Activated CD4-positive, alpha-beta T cell treated with anti-CD3 and anti-CD28 coated beads for 36 hours (primary cell): ENCODE measurements at regions not wholly inside any gene's neighbourhood (a gene's known extent, or its start where the extent isn't known, plus 50 kb on each side); places are given as distances from the start of the nearest gene placed in this dataset.

ENCODE experiments used
- ATAC-seq: fragments of 200-7000 bp; cut with Tn5 transposase; one replicate; pipeline ENCODE4 v1.10.0; 2021; ENCODE audit warnings: mild to moderate bottlenecking, moderate library complexity
- CTCF ChIA-PET: fragments of 350-600 bp; sonication (Branson Sonifier 250); formaldehyde crosslinking; loops from one replicate; lab custom pipeline; 2021; ENCODE audit warnings: antibody characterized with exemption; lab: Charles Lee
- POLR2A ChIA-PET: fragments of 350-600 bp; sonication (Branson Sonifier 250); formaldehyde crosslinking; loops from one replicate; lab custom pipeline; 2021; ENCODE audit warnings: antibody characterized with exemption, inconsistent platforms; lab: Charles Lee
- DNase-seq: peaks from one replicate; pipeline ENCODE4 v3.0.0-alpha.2; 2020
- H3K27ac Mint-ChIP-seq: one replicate; pipeline ENCODE4 v1.8.0; 2021; ENCODE audit warnings: mixed read lengths
- H3K27me3 Mint-ChIP-seq: one replicate; pipeline ENCODE4 v1.8.0; 2021; ENCODE audit warnings: mixed read lengths
- H3K36me3 Mint-ChIP-seq: one replicate; pipeline ENCODE4 v1.8.0; 2021; ENCODE audit warnings: low read depth, mixed read lengths
- H3K4me1 Mint-ChIP-seq: one replicate; pipeline ENCODE4 v1.8.0; 2021; ENCODE audit warnings: mixed read lengths
- H3K4me3 Mint-ChIP-seq: one replicate; pipeline ENCODE4 v1.8.0; 2021; ENCODE audit warnings: mild to moderate bottlenecking, moderate library complexity, mixed read lengths
- H3K9me3 Mint-ChIP-seq: one replicate; pipeline ENCODE4 v1.8.0; 2021; ENCODE audit warnings: low read depth, mixed read lengths
- intact Hi-C, 2 experiments: fragments of 100-400 bp; cut with DNase I in 1 of 2; cut with micrococcal nuclease in 1 of 2; formaldehyde crosslinking; loops; one replicate each; pipeline versions ENCODE4 v1.14.2 to v1.15.1; 2022 to 2024; cut with DNase I, micrococcal nuclease

DNA sequence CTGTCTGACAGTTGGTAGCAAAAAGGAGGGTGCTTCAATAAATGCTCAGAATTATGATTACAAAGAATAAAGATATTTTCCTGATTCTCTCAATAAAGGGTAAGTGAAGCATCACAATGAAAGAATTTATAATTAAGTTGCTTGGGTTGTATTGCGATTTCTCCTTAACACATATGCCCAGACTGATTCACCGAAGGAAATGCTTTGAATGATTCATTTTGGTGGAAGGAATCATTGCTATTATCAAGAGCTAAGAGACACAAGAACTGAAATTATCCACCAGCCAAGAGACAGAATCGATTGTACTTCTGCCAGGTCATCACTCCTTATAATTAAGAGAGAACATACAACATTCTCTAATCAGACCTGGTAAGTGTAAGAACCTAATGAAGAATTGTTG lies 301.4 kb downstream of the NR4A2 start:
- no peaks in the 10 kb centered on the region for H3K4me1 Mint-ChIP-seq
- POLR2A ChIA-PET = no interaction called here
- no peak overlapping the region for H3K27ac Mint-ChIP-seq

DNA sequence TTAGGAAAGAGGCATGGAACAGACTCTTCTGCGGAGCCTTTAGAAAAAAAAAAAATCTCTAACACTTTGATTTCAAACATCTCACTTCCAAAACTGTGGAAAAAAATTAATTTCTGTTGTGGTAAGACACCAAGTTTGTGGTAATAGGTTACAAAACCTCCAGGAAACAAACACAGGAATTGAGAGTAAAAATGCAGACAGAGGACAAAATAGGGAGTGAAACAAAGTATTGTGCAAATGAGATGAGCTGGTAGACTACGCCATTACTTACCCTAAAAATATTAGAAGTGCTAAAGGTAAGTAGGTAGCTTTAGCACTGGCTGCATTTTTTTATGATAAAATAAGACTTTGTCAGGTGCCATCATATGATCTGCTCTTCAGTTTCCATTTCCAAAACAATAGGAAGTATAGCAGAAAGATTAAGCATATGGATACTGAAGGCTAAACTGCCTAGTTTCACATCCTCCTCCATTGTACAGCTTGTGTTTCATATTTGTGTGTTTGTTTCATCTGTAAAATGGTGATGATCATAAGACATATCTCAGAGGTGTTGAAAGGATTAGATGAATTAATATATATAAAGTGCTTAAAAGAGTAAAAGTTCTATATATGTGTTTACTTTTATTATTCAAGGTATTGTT lies 309.2 kb downstream of the NR4A2 start:
- H3K27ac Mint-ChIP-seq = no peak overlapping the region
- no peaks in the 10 kb centered on the region for H3K9me3 Mint-ChIP-seq
- intact Hi-C loops = no loop called here
- no peaks in the 10 kb centered on the region for H3K27me3 Mint-ChIP-seq
- no peaks in the 10 kb centered on the region for H3K36me3 Mint-ChIP-seq
- ATAC-seq (no peak), DNase-seq (no peak)
- no peak overlapping the region for H3K4me3 Mint-ChIP-seq
- CTCF ChIA-PET = interaction anchor here (0.5 kb wide), 1 partner anchor 307 kb away, joined by 3 read pairs; no protein-coding TSS in a partner anchor
- no peaks in the 10 kb centered on the region for H3K4me1 Mint-ChIP-seq
- POLR2A ChIA-PET = no interaction called here

More for the DNA sequence above, 301.4 kb downstream of the NR4A2 start:
- Mint-ChIP-seq H3K27me3 (no peaks in the 10 kb centered on the region), H3K9me3 (no peaks in the 10 kb centered on the region), H3K36me3 (no peaks in the 10 kb centered on the region), H3K4me3 (no peak overlapping the region)
- DNase-seq (no peak), ATAC-seq (no peak)
- intact Hi-C loops = no loop called here
- CTCF ChIA-PET = no interaction called here

DNA sequence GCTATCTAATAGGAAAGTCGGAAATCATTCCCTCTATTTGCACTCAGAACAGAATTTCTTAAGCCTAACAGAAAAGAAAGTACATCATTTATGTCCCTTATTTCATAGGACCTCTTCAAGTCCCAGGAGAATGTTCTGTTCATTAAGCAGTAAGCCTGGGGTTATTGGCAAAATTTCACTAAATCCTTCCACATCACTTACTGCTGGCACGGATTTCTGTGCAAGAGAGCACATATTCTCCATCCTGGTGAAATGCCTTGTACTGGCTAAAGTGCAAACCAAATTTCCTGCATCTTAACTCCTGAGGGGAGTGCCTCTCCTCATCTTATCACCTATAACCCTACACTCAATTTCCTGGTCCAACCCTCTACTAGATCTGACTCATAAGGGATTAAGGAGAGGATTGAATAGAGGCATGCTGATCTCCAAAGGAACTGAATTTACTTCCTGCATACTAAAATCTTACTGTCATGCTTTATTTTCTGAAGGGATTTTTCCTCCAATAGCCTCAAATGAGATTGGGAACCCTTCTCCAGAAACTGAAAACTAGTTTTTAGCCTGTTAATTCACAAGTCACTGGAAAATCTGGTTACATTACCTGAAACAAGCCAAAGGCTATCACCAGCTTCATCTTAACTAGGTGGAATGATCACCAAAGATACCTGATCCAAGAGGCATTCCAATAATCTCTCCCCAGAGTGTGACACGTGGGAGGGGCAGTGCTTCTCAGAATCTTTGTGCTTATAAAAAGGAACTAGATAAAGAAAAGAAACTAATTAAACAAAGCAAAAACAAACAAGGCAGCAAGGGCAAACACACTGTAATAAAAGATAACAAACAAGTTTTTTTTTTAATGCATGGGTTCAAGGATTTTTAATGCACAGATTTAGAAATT lies 311.1 kb downstream of the NR4A2 start:
- H3K4me1 Mint-ChIP-seq = no peaks in the 10 kb centered on the region

DNA sequence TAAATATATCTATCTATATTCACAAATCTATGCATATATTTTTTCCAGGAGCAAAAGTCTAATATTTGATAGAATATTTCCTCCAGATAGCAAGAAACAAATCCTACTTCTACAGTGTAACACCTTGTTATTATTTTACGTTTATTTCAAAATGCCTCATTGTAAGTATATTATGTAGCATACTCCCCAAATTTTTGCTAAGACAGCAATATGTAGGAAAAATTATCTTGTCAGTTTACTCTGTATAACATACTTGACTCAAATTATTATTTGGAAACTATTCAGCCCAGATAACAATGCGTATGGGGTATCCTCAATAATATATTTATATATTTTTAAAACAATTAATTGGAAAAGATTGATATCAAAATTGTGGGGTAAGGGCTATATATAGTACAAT lies 313.2 kb downstream of the NR4A2 start:
- no peaks in the 10 kb centered on the region for H3K4me1 Mint-ChIP-seq
- no peaks in the 10 kb centered on the region for H3K36me3 Mint-ChIP-seq
- DNase-seq = no peak
- no peak for ATAC-seq
- peaks cover 3% of the 10 kb centered on the region for H3K27me3 Mint-ChIP-seq
- CTCF ChIA-PET = no interaction called here
- no peaks in the 10 kb centered on the region for H3K9me3 Mint-ChIP-seq
- H3K27ac Mint-ChIP-seq = no peak overlapping the region
- POLR2A ChIA-PET = no interaction called here
- intact Hi-C loops = no loop called here
- H3K4me3 Mint-ChIP-seq = no peak overlapping the region

More for the DNA sequence above, 311.1 kb downstream of the NR4A2 start:
- Mint-ChIP-seq H3K27ac (no peak overlapping the region), H3K27me3 (no peaks in the 10 kb centered on the region), H3K4me3 (no peak overlapping the region), H3K36me3 (no peaks in the 10 kb centered on the region), H3K9me3 (no peaks in the 10 kb centered on the region)
- CTCF ChIA-PET = no interaction called here
- intact Hi-C loops = no loop called here
- DNase-seq = no peak
- POLR2A ChIA-PET = no interaction called here
- no peak for ATAC-seq

DNA sequence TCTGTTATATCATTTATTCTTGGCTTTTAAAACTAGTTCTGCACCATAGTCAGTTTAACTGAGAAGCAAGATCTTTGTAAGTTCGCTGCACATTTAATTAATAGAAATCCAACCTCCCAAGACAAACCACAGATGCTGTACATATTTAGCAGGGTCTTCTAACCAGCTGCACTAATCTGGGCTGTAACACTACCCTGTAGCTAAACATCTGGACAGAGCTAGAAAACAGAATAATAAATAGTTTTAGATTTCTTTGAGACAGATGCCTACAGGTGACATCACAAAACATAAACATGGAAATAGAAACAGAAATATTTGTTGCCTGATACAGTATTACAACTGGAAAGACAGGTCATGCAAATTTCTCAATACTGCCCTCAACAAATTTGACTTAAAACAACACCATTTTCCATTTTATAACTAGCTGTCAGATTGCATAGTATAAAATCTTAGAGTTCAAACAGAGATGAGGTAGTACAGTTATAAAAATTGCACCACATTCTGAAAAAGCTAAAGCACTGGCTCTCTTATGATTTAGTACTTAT lies 315.1 kb downstream of the NR4A2 start:
- POLR2A ChIA-PET = no interaction called here
- no peak overlapping the region for H3K4me3 Mint-ChIP-seq
- no peak overlapping the region for H3K27ac Mint-ChIP-seq
- no peaks in the 10 kb centered on the region for H3K9me3 Mint-ChIP-seq
- no peaks in the 10 kb centered on the region for H3K36me3 Mint-ChIP-seq
- no peak for ATAC-seq
- intact Hi-C loops = no loop called here
- peaks cover 3% of the 10 kb centered on the region for H3K27me3 Mint-ChIP-seq
- DNase-seq = no peak
- no peaks in the 10 kb centered on the region for H3K4me1 Mint-ChIP-seq
- CTCF ChIA-PET = no interaction called here

DNA sequence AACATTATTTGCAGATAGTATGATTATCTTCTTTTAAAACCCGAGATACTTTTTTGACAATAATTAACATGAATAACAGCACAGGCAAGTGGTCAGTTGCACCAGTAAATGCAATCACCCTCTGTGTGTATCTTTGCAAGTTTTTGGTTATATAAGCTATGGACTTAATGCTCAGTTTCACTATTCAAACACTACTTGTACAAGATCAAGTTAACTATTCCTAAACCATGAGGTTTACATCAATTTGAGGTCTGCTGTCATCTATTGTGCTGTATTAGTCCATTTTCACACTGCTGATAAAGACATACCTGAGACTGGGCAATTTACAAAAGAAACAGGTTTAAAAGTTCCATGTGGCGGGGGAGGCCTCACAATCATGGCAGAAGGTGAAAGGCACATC lies 323.2 kb downstream of the NR4A2 start:
- Mint-ChIP-seq H3K4me3 (no peak overlapping the region), H3K27me3 (no peaks in the 10 kb centered on the region), H3K4me1 (no peaks in the 10 kb centered on the region), H3K36me3 (no peaks in the 10 kb centered on the region), H3K9me3 (peaks cover 11% of the 10 kb centered on the region), H3K27ac (no peak overlapping the region)
- ChIA-PET POLR2A (no interaction called here), CTCF (no interaction called here)
- intact Hi-C loops = no loop called here
- ATAC-seq (no peak), DNase-seq (no peak)

DNA sequence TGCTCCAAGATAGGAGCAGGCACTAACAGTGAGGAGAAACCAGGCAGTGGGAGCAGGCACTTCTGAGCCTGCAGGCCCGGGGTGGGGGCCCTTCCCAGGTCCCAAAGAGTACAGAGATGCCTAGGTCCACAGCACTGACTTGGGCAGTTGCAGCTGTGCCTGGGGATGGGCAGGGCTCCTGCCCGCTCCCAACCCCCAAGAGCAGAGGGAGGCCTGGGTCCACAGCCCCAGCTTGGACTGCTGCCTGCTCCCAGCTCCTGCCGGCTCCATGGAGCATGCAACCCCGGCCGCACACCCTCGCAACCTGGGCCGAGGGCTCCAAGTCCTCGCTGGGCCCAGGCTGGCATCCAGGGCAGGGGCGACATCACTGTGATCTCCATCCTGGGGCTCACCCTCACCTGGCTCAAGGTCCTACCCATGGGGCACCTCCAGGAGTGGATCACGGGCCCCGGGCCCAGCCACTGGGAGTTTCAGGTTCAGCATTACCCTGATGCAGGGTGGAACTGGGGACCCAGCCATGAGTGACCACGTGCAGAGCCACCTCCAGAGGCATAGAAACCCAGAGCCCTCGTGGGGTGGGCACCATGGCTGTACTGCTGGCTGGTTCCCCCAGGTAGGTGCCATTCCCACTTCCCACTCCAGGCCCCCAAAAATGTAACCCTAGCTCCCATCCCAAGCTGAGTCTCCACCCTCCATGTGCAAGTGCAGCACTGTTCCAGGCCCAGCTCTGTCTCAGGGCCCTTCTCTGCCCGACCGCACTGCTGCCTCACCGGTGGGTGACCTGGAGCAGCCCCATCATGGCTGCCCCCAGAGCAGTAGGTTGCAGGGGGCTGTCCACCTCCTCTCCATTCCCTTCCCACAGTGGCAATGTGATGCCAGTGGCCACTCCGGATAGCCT lies 325.6 kb downstream of the NR4A2 start:
- ChIA-PET CTCF (interaction anchor here (1.2 kb wide), 1 partner anchor 9 kb away, joined by 4 read pairs; no protein-coding TSS in a partner anchor), POLR2A (interaction anchor here (0.6 kb wide), 1 partner anchor 565 kb away, joined by 3 read pairs; no protein-coding TSS in a partner anchor)
- Mint-ChIP-seq H3K9me3 (peaks cover 11% of the 10 kb centered on the region), H3K36me3 (no peaks in the 10 kb centered on the region), H3K27ac (no peak overlapping the region), H3K27me3 (no peaks in the 10 kb centered on the region), H3K4me3 (no peak overlapping the region), H3K4me1 (no peaks in the 10 kb centered on the region)
- ATAC-seq (no peak), DNase-seq (no peak)
- intact Hi-C loops = no loop called here

DNA sequence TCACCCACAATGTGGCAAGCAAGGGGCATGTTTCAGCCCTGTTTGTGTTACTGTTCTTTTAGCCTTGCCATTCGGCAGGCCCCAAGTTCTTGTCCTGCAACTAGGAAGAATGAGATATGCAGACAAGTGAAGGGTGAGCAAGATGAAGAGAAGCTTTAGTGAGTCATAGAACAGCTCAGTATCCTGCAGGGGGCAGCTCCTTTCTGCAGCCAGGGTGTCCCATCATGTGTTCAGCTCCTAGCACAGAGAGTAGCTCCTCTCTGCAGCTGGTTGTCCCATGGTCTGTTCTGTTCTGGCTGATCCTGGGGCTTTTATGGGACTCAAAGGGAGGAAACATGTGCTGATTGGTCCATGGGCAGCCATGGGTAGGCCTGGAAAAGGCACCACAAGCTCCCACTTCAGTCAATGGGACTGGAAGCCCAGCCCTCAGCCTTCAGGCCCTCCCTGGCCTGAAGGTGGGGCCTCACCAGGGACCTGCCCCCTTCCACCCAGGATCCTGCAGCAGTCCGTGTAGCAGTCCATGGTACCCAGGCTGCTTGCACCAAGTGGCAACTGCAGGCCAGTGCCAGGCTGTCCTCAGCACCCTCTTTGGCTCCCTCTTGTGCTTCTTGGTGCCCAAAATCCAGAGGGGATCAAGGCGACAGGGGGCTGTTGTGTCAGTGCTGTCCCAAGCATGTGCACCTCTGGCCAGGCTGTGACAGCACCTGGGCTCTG lies 326.4 kb downstream of the NR4A2 start:
- Mint-ChIP-seq H3K4me3 (no peak overlapping the region), H3K4me1 (no peaks in the 10 kb centered on the region), H3K27ac (no peak overlapping the region), H3K36me3 (no peaks in the 10 kb centered on the region), H3K9me3 (peaks cover 11% of the 10 kb centered on the region), H3K27me3 (no peaks in the 10 kb centered on the region)
- ChIA-PET CTCF (no interaction called here), POLR2A (no interaction called here)
- no peak for ATAC-seq
- DNase-seq = no peak
- intact Hi-C loops = no loop called here

DNA sequence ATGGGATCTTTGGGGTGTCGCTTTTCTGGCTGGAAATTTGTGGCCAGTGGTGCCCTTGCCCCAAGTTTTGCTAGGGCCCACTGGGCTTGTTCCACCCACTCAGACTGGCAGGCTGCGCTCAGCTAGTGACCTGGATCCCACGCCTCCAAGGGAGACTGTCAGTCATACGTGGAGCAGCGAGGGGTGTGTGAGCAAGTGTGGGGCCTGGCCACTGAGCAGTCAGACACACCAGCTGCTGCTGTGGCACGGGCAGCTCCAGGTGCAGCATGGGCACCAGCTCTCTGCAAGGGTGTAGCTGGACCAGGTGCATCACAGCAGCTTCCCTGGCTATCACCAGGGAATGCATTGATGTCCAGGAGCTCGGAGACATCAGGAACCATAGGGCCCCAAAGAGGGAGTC lies 327.0 kb downstream of the NR4A2 start:
- Mint-ChIP-seq H3K4me1 (no peaks in the 10 kb centered on the region), H3K27ac (no peak overlapping the region), H3K9me3 (peaks cover 9% of the 10 kb centered on the region), H3K27me3 (no peaks in the 10 kb centered on the region), H3K36me3 (no peaks in the 10 kb centered on the region), H3K4me3 (no peak overlapping the region)
- ATAC-seq (no peak), DNase-seq (no peak)
- POLR2A ChIA-PET = no interaction called here
- intact Hi-C loops = no loop called here
- CTCF ChIA-PET = no interaction called here

DNA sequence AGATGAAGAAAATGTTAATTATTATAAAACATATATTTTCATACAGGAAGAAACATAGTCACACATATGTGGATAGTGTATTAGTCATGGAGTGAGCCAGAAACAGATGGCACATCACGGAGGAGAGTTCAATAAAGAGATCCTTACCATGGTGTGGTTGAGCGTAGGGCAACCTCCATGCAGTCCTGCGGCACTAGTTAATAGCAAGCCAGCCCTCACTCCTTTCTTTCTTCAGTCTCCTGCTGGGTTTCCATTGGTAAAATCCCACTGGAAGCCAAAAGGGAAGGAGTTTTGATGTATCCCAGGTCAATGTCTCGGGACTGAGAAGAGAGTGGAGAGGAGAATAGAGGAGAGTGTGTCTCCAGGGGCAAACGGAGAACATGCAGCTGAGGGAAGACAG lies 328.1 kb downstream of the NR4A2 start:
- Mint-ChIP-seq H3K4me3 (no peak overlapping the region), H3K27ac (no peak overlapping the region), H3K9me3 (peaks cover 4% of the 10 kb centered on the region), H3K36me3 (no peaks in the 10 kb centered on the region), H3K27me3 (no peaks in the 10 kb centered on the region), H3K4me1 (no peaks in the 10 kb centered on the region)
- ATAC-seq = no peak
- intact Hi-C loops = no loop called here
- CTCF ChIA-PET = no interaction called here
- no peak for DNase-seq
- POLR2A ChIA-PET = no interaction called here

DNA sequence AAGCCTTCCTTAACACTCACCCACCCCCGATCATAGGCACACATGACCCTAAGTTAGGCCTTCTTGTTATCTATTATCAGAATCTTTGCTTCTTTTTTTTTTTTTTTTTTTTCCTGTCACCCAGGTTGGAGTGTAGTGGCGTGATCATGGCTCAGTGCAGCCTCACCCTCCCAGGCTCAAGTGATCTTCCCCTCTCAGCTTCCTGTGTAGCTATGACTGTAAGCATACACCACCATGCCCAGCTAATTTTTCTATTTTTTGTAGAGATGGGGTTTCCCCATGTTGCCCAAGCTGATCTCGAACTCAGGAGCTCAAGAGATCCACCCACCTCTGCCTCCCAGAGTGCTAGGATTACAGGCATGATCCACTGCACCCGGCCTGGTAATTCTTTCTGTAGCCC lies 328.7 kb downstream of the NR4A2 start:
- POLR2A ChIA-PET = no interaction called here
- Mint-ChIP-seq H3K9me3 (no peaks in the 10 kb centered on the region), H3K27me3 (no peaks in the 10 kb centered on the region), H3K27ac (no peak overlapping the region), H3K4me3 (no peak overlapping the region), H3K36me3 (no peaks in the 10 kb centered on the region), H3K4me1 (no peaks in the 10 kb centered on the region)
- DNase-seq (no peak), ATAC-seq (no peak)
- intact Hi-C loops = no loop called here
- CTCF ChIA-PET = no interaction called here
